ENCODE measurements at regions not wholly inside any gene's neighbourhood (a gene's known extent, or its start where the extent isn't known, plus 50 kb on each side); places are given as distances from the start of the nearest gene placed in this dataset.

- DNase-seq (ENCODE audit: low read depth in 4 of 4, low spot score in 3 of 4): no peak
Observed at GRCh38 chr6:133630651-133631050, 258.3 kb upstream of the TCF21 start.

DNA sequence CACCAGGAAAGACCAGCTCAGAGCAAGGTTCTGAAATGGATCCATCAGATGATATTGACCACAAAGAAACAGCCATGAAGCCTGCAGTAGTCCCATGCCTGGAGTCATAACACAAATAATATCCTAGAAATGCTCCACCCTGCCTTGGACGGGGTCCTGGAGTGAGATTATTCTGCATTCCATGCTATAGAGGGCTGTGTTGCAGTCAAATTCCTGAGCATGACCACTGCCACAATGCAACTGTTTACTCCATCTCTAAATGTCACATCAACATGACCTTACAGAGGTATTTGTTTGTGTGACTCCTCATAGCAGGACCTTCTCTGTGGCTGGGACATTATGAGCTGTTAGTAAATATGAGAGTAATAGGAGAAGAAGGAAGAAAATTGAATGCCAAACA is 257.5 kb upstream of the TCF21 start:
- no peak for DNase-seq (ENCODE audit: low read depth in 4 of 4, low spot score in 3 of 4)

GRCh38 chr6:133632206-133632605 is 256.7 kb upstream of the TCF21 start:
- no peak for DNase-seq (ENCODE audit: low read depth in 4 of 4, low spot score in 3 of 4)

- DNase-seq (ENCODE audit: low read depth in 4 of 4, low spot score in 3 of 4): no peak
Observed at GRCh38 chr6:133632906-133633305, 256.0 kb upstream of the TCF21 start.

DNA sequence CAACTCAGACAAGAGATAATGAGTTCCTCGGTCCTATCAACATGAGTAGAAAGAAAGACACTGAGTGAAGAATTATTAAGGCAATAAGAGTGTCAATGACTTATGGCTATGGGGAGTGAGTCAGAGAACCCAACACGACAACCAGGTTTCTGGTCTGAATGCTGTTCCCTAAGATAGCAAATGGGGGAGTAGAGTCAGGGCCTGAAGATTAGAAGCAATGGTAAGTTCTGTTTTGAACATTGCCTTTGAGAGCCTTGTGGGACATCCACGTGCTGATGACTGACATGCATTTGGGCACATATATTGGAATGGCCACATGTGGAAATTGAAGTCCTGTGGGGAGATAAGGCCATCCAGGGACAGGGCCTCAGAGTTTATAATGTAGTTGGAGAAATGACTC is 254.4 kb upstream of the TCF21 start:
- no peak for DNase-seq (ENCODE audit: low read depth in 4 of 4, low spot score in 3 of 4)

DNA sequence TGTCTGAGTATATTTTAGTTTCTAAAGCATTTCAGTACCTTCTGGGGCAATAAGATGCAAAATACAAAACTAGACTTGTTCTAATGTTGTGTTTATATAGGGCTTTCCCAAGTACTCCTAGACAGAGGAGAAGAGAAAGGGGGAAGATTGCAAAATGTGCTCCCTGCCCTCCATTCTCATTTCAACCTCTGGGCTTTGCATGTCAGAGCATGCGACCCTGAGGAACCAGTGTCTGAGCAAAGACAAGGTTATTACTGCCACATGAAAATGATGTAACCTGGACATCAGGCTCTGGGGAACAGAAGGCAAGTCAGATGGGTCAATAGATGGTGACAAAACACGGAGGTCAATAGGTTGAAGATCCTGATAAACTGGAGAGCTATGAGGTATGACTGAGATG is 253.5 kb upstream of the TCF21 start:
- no peak for DNase-seq (ENCODE audit: low read depth in 4 of 4, low spot score in 3 of 4)

DNA sequence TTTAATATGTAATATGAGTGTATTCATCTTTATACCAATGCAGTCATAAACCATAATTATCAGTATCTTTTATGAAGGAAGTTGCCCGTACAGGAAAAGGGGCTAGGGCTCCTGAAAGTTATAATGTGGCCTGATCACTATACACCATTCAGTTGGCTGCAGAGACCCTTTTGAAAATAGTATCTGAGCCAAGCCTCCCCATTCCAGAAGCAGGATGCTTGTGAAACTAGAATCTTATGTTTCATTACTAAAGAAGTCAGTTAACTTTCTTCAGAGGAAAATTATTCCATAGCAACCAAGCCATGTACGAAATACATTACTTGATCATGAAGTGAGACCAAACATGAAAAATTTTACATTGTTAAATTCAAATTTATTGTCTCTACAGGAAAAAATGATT is 251.5 kb upstream of the TCF21 start:
- DNase-seq (ENCODE audit: low read depth in 4 of 4, low spot score in 3 of 4): no peak

DNA sequence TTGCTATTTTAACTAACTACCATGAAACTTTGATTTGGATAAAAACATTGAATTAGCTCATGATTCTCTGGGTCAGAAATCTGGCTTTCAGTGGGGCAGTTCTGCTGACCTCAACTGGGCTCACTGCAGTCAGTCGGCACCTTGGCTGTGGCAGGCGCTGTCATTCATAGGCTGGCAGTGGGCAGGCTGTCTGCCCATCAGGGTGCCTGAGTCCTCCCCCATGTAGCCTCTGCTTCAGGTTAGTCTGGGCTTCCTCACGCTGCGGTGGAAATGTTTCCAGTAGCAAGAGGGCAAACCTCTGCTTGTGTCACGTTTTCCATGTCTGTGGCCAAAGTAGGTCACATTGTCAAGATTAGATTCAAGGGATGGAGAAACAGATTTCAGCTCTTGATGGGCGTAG is 251.0 kb upstream of the TCF21 start:
- DNase-seq (ENCODE audit: low read depth in 4 of 4, low spot score in 3 of 4): no peak

DNA sequence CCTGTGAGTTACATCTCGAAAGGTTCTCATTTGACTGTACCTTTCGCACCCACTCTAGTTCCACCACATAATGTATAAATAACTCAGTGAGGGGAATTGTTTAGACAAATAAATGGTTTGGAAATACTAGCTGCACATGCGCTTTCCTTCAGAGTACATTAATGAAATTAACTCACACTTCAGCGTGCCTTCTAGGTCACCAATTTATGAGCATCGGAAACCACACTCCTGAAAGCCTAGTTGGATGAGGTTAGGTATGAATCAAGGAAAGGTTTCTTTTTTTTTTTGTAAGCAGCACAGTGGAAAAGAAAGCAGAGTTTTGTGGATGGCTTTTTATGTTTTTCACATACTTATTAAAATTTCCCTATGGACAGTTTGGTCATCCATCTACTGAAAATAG is 247.8 kb upstream of the TCF21 start:
- DNase-seq (ENCODE audit: low read depth in 4 of 4, low spot score in 3 of 4): no peak

DNA sequence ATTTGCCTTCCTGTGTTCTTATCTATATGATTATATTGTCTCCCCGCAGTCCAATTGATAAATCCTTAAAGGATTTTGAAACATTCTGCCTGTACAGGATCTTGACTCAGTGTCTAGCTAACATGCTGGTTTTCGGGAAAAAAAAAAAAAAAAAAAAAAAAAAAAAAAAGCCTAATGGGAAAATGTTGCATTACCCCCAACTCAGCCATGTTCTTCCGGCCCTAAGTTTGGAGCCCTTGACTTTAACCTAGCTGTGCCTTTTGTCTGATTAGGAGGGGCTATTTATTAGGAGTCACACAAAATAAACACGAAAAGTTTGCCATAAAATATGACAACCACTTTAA is 244.4 kb upstream of the TCF21 start:
- DNase-seq (ENCODE audit: low read depth in 4 of 4, low spot score in 3 of 4): no peak

DNA sequence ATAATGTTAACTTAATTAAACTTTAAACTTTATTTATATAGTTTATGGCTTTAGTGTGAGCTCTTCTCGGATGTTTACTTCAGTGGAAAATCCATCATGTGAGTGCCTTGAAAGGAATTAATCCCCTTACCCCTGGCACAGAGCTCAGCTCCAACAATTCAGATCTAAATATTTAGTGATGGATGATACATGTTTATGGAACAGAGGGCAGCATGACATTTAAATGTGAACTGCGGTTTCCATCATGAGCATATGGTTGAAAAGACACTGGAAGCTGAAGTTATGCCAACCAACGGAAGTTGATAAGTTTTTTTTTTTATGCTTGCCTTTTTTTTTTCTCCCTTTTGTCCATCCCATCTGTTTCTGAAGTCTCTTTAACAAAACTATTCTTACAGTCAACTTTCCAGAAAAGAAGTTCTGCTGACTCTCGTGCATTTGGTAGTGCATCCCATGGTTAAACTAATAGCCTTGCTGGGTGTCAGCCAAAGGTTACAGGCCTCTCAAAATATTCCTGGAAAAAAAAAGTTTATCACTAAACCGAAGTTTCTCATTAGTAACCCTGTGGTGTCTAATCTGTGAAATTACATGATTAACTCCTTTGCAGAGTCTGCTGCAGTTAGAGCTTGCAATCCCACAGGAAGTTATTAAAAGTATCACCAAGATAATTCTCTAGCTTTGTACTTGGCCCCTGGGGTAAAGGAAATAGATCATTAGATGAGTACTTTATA is 243.9 kb upstream of the TCF21 start:
- DNase-seq (ENCODE audit: low read depth in 4 of 4, low spot score in 3 of 4): peak in 3 of 4 donors; percentile 64 to 76 (median 65)

- DNase-seq (ENCODE audit: low read depth in 4 of 4, low spot score in 3 of 4): no peak
Observed at GRCh38 chr6:133645966-133646740, 242.8 kb upstream of the TCF21 start.

- DNase-seq (ENCODE audit: low read depth in 4 of 4, low spot score in 3 of 4): no peak
Observed at GRCh38 chr6:133648581-133648980, 240.3 kb upstream of the TCF21 start.

- DNase-seq (ENCODE audit: low read depth in 4 of 4, low spot score in 3 of 4): no peak
Observed at GRCh38 chr6:133671376-133671775, 217.5 kb upstream of the TCF21 start.

- DNase-seq (ENCODE audit: low read depth in 4 of 4, low spot score in 3 of 4): no peak
Observed at GRCh38 chr6:133673056-133673455, 215.9 kb upstream of the TCF21 start.

DNA sequence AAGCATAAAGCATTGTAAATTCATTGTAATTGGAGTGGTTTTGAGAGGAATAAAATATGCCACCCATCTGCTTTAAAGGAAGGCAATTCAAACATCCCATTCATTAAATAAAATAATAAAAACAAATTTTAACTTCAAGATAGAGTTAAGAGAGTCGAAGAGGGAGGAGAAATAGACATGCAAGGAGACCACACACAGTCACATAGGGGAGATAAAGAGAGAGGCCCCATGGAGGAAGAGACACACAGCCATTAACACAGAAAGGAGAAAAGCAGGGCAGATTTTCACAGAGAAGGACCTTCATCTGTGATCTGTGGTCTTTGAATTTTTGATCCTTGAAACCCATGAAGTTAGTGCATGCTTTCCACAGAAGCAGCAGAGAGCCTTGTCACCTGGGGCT is 214.3 kb upstream of the TCF21 start:
- DNase-seq (ENCODE audit: low read depth in 4 of 4, low spot score in 3 of 4): no peak

GRCh38 chr6:133680994-133681393 is 207.9 kb upstream of the TCF21 start:
- no peak for DNase-seq (ENCODE audit: low read depth in 4 of 4, low spot score in 3 of 4)

DNA sequence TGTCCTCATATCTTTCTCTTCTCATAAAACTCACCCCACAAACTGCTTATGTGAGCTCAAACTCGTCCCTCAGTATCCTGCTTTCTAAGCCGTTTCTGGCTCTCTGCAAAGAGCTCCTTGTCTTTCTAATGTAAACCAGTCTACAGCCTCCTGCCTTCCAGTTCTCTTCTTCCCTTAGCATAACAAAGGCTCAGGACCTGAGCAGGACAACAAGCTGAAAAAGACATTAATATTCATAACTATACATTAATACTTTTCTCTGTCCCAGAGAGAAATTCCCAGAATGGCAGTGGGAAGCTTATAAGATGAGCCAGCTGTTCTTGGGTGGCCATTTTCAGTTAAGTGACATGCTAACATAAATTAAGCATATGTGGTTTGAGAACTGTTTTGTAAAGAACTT is 207.0 kb upstream of the TCF21 start:
- DNase-seq (ENCODE audit: low read depth in 4 of 4, low spot score in 3 of 4): no peak

GRCh38 chr6:133682506-133683307 is 206.2 kb upstream of the TCF21 start:
- DNase-seq (ENCODE audit: low read depth in 4 of 4, low spot score in 3 of 4): no peak

- no peak for DNase-seq (ENCODE audit: low read depth in 4 of 4, low spot score in 3 of 4)
Observed at GRCh38 chr6:133683308-133683580, 205.7 kb upstream of the TCF21 start.

DNA sequence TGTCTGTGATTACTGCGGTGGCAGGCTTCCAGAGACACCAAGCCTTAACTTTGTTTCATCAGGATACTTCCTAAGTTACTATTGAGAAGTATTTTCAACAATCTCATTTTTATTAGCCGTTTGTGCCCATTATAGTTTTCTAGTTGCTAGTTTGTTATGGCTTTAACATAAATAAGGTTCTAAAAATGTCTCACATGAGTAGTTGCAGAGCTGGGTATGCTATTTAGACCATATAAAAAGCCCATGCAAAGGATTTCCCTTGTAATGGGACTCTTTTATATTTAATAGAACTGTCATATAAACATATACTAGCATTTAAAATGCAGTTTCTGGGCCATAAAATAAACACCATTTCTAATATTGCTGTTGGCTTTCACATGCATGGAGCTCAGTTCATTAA is 205.3 kb upstream of the TCF21 start:
- no peak for DNase-seq (ENCODE audit: low read depth in 4 of 4, low spot score in 3 of 4)
